ENCODE measurements at regions not wholly inside any gene's neighbourhood (a gene's known extent, or its start where the extent isn't known, plus 50 kb on each side); places are given as distances from the start of the nearest gene placed in this dataset.

DNA sequence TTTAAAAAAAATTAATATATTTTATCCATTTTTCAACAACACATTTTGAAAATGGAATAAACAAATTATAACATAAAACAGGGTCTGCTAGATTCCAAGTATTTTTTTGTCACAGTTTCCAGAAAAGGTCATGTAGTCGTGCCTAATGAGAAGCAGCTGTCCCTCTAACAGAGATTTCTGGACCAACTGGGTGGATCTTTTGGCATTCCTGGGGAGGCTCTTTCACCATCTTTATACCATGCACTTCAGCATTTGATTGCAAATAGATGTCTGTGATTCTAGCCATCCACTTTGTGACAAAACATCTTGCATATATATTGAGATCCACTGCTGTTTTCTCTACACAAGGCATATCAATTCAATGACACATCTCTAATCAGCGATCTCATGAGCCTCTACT, 210.7 kb upstream of the LDB2 start:
- Histone ChIP-seq H3K27me3 (no peaks in the 10 kb centered on the region), H3K27ac (no peak overlapping the region), H3K4me1 (no peaks in the 10 kb centered on the region), H3K36me3 (no peaks in the 10 kb centered on the region), H3K9me3 (no peaks in the 10 kb centered on the region), H3K4me3 (no peak overlapping the region)
- DNase-seq, result no peak
- no peak for TF ChIP-seq POLR2A (IDR thresholded peaks at IDR 0.05)
- TF ChIP-seq, protein P1, sequence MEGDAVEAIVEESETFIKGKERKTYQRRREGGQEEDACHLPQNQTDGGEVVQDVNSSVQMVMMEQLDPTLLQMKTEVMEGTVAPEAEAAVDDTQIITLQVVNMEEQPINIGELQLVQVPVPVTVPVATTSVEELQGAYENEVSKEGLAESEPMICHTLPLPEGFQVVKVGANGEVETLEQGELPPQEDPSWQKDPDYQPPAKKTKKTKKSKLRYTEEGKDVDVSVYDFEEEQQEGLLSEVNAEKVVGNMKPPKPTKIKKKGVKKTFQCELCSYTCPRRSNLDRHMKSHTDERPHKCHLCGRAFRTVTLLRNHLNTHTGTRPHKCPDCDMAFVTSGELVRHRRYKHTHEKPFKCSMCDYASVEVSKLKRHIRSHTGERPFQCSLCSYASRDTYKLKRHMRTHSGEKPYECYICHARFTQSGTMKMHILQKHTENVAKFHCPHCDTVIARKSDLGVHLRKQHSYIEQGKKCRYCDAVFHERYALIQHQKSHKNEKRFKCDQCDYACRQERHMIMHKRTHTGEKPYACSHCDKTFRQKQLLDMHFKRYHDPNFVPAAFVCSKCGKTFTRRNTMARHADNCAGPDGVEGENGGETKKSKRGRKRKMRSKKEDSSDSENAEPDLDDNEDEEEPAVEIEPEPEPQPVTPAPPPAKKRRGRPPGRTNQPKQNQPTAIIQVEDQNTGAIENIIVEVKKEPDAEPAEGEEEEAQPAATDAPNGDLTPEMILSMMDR (IDR thresholded peaks at IDR 0.05), result no peak
- intact Hi-C loops (cut with DNase I; ENCODE audit: low total_unique reads), result no loop called here

DNA sequence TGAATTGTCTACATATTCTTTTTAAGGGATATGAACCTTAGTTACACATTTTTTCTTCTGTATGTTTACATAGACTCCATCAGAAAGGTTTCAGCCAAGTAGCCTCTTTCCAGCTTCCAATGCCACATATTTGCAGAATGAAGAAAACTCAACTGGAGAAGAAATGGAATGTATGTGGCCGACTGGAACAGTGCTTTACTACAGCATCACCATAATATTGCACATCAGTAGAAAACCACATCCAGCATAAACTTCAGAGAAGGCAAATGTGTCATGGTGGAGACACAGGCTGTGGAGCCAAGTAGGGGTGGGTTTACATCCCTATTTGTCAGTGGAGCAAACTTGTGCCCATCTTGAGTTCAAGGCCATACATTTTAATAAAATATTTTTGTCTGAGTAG, 204.8 kb upstream of the LDB2 start:
- Histone ChIP-seq H3K9me3 (no peaks in the 10 kb centered on the region), H3K27me3 (no peaks in the 10 kb centered on the region), H3K4me1 (no peaks in the 10 kb centered on the region), H3K36me3 (no peaks in the 10 kb centered on the region), H3K4me3 (no peak overlapping the region), H3K27ac (no peak overlapping the region)
- TF ChIP-seq, protein P1 (IDR thresholded peaks at IDR 0.05), result no peak
- TF ChIP-seq POLR2A (IDR thresholded peaks at IDR 0.05), result no peak
- DNase-seq, result no peak
- intact Hi-C loops (cut with DNase I; ENCODE audit: low total_unique reads), result no loop called here

DNA sequence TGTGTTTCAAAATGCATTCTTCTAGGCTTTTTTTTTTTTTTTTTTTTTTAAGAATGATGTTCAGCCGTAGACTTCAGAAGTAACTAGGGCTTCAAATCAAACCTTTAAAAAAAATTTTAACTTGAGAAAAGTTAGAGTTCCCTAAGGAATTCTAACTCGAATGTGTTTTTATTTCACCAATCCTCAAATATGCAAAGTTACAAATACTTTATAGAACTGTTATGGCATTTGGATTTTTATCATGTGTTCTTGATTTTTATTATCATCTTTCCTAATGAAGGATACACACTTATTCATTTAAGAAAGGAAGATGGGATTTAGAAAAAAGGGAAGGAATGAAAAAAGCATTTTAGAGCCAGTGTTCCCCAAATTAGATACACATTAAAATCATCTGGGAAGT, 200.6 kb upstream of the LDB2 start:
- Histone ChIP-seq H3K4me1 (peaks cover 0 to 5% of the 10 kb centered on the region in 2 donors), H3K36me3 (no peaks in the 10 kb centered on the region), H3K27me3 (no peaks in the 10 kb centered on the region), H3K9me3 (no peaks in the 10 kb centered on the region), H3K4me3 (no peak overlapping the region), H3K27ac (no peak overlapping the region)
- TF ChIP-seq, protein P1 (IDR thresholded peaks at IDR 0.05), result no peak
- no peak for TF ChIP-seq POLR2A (IDR thresholded peaks at IDR 0.05)
- DNase-seq, result no peak
- intact Hi-C loops (cut with DNase I; ENCODE audit: low total_unique reads), result no loop called here

DNA sequence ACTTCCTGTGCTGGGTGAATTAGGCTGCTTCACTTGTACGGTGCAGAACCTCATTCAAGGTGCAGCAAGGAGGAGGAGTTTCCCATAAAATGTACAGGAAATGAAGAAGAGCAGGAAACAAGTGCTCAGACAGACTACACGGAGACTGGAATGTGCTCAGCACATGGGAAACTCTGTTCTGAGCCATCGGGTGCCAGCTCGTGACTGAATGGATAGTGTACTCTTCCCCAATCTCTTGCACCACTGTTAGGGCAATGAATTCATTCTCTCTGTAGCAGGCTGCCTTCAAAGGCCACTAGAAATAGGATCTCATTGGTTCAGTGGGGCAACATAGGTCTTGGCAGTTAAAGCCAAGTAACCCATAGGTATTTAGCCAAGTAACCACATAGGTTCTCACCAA, 200.0 kb upstream of the LDB2 start:
- intact Hi-C loops (cut with DNase I; ENCODE audit: low total_unique reads), result no loop called here
- DNase-seq, result no peak
- H3K27ac ChIP-seq, result no peak overlapping the region
- TF ChIP-seq POLR2A (IDR thresholded peaks at IDR 0.05), result no peak
- TF ChIP-seq, protein P1 (IDR thresholded peaks at IDR 0.05), result no peak
- no peaks in the 10 kb centered on the region for H3K36me3 ChIP-seq
- no peaks in the 10 kb centered on the region for H3K9me3 ChIP-seq
- H3K27me3 ChIP-seq, result no peaks in the 10 kb centered on the region
- peaks cover 0 to 5% of the 10 kb centered on the region in 2 donors for H3K4me1 ChIP-seq
- no peak overlapping the region for H3K4me3 ChIP-seq

DNA sequence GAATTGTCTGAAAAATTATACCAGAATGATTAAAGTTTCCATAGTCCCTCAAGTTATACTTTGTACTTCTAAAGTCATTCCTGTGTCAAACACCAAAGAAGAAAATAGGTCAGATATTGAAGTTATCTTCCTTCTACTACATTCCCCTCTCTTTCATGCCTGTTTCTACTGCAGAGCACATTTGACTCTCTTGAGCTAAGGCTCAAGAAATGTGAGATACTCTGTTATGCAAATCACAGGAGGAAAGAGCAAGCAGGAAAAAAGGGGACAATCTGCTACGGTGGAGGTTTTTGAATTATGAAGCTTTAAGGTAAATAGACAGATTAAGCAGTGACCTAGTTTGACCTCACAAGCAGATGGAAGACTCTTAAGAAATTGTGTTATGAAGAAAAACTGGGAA, 198.9 kb upstream of the LDB2 start:
- TF ChIP-seq, protein P1 (IDR thresholded peaks at IDR 0.05), result no peak
- TF ChIP-seq POLR2A (IDR thresholded peaks at IDR 0.05), result no peak
- no peak overlapping the region for H3K27ac ChIP-seq
- no peaks in the 10 kb centered on the region for H3K36me3 ChIP-seq
- no peak overlapping the region for H3K4me3 ChIP-seq
- H3K27me3 ChIP-seq, result no peaks in the 10 kb centered on the region
- intact Hi-C loops (cut with DNase I; ENCODE audit: low total_unique reads), result no loop called here
- no peak for DNase-seq
- H3K4me1 ChIP-seq, result peaks cover 0 to 5% of the 10 kb centered on the region in 2 donors
- no peaks in the 10 kb centered on the region for H3K9me3 ChIP-seq
